ENCODE measurements at regions not wholly inside any gene's neighbourhood (a gene's known extent, or its start where the extent isn't known, plus 50 kb on each side); places are given as distances from the start of the nearest gene placed in this dataset.
"Not testable (repeated sequence)": the region's sequence is repeated elsewhere in the genome, so short reads cannot be mapped to it uniquely, and the experiment has no call there.

DNA sequence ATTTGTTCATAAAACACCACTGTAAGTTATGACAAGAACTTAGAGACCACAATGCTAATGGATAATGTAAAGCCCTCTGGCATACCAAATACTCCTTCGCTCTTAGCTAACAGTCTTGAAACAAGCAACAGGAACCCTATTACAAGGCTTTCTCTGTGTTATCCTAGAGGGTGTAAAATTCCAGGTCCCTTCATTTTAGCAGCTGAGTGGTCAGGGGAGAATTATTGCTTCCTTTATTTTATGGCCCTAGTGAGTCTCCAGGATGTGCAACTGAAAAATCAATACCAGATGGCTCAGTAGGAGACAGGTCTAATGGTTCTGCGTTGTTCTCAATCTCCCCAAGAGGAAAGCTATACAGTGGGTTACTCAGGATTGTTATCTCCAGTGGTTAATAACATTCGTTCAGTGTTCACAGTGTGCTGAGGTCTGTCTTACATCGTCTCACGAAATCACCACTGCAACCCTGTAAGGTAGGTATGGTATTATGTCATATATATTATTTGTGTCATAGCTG is 172.7 kb upstream of the CNOT2 start:
- DNase-seq, result peak; percentile 31

DNA sequence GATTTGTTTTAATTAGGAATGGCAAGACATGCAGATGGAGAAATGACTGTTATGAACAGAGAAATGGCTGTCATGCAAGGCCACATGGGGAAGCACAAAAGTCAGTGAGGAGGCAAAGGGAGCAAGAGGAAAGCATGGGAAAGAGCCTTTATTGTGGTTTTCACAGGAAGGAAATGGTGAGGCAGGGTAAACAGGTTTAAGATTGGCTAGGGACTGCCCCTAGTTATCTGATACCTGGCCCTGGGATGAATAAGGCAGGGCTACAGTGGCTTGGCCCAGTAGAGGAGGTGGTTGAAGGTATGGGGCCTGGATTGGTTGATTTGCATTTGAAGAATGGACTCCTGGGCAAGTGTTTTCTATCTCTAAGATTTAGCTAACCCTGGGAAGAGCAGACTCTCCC is 168.7 kb upstream of the CNOT2 start:
- no peak for DNase-seq

DNA sequence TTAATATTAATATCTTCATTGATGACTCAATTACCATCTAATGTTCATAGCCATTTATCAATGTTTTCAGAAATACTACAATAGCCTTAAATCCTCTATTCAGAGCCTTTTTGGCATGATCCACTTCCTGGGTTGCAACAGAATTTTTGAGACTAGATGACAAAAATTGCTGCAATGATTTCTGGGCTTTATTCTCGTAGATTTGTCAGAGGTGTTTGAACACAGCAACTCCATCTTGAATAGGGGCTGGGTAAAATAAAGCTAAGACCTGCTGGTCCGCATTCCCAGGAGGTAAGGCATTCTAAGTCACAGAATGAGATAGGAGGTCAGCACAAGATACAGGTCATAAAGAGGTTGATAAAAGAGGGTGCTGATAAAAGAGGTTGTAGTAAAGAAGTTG is 165.8 kb upstream of the CNOT2 start:
- no peak for DNase-seq

DNA sequence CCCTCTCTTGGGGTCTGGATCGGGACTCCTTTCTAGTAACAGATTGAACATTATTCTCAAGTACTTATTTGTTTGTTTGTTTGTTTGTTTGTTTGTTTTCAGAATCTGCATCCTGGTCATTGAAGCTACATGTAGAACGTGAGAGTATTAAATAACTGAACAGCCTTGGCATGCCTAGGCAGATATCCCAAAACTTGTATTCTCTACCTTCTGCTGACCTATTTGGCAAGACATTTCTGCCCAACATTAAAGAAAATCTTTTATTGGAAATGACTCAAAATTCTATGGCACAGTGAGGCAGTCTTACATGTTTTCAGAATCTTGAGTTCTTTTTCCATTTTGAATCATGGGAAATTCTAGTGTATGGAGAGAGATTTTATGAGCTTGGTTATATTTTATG is 165.1 kb upstream of the CNOT2 start:
- no peak for DNase-seq

DNA sequence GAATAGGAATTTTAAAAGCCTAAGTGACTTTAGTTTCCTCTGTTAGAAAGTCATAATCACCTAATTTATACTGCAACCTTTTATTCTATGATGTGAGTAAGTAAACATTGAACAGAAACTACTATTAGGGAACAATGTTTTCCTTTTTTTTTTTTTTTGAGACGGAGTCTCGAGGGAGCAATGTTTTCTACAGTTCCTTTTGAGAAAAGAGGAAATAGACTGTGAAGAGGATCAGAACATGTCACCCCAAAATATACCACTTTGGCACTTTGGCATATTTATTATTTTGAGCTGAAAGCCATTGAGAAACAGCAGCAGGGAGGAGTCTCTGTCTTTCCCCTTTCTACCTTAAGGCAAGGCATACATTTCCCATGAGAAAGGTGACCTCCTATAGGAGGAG is 162.7 kb upstream of the CNOT2 start:
- DNase-seq, result no peak

DNA sequence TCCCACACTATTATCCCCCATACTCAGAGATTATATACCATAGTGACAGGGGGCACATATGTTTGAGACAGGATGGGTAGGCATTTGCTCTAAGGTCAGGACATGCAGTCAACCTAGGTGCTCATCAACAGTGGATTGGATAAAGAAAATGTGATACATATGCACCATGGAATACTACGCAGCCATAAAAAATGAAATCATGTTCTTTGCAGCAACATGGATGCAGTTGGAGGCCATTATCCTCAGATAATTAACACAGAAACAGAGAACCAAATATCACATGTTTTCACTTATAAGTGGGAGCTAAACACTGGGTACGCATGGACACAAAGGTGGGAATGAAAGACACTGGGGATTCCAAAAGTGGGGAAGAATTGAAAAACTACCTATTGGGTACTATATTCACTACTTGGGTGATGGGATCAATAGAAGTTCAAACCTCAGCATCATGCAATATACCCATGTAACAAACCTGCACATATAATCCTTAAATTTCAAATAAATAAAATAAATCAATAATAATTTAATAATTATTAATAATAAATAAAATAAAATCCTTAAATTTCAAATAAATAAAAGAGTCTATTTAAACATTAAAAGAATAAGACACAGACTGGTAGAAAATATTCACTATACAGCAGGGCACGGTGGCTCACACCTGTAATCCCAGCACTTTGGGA is 160.1 kb upstream of the CNOT2 start:
- DNase-seq, result no peak

DNA sequence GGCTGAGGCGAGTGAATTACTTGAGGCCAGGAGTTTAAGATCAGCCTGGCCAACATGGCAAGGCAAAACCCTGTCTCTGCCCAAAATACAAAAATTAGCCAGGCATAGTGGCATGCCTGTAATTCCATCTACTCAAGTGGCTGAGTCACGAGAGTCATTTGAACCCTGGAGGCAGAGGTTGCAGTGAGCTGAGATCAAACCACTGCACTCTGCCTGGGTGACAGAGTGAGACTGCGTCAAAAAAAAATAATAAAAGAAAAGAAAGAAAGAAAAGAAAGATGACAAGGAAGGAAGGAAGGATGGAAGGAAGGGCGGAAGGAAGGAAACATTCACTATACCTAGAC is 159.6 kb upstream of the CNOT2 start:
- no peak for DNase-seq

DNA sequence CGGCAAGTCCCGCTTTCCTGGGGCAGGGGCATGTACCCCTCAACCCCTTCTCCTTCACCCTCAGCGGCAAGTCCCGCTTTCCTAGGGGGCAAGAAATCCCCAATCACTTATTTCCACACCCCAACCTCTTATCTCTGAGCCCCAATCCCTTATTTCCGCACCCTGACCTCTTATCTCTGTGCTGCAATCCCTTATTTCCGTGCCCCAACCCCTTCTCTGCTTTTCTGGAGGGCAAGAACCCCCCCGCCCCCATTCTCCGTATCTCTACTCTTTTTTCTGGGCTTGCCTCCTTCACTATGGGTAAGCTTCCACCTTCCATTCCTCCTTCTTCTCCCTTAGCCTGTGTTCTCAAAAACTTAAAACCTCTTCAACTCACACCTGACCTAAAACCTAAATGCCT is 156.9 kb upstream of the CNOT2 start:
- not testable (repeated sequence) for DNase-seq

DNA sequence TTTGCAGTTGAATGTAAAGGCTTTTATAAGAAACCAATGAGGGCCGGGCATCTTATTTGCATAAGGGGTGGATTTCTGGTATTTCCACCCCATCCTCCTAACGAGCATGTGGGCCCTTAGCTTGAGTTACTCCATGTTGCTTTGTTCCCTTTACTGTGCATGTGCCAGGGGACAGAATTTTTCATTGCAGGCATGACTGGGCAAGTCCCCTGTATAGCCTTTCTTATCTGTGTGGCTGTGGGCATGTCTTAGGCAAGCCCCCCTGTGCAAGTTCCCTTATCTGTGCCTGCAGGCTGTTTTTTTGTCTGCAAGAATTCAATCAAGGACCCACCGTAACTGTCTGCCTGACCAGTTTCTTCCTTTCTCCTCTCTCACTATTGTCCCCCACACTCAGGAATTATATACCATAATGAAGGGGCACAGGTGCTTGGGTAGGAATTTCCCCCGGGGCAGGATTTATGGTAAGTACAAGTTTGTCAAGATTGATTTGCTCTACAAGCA is 152.2 kb upstream of the CNOT2 start:
- DNase-seq, result no peak

DNA sequence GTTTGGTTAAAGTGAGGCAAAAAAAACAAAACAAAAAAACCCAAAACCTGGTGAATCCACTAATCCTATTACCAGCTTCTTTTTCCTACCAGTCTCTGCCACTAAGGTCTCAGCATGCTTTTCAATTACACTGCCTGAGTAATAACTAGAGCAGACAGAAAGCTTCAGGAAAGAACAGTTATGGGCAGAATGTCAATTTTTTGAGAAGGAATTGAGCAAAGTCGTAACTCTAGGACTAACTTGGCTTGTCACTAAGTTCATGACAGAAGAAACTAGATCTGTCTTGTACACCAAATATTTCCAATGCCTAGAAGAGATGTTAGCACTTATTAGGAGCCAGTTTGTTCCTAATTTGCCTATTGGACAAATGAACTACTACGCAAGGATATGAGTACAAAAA is 148.8 kb upstream of the CNOT2 start:
- no peak for DNase-seq

DNA sequence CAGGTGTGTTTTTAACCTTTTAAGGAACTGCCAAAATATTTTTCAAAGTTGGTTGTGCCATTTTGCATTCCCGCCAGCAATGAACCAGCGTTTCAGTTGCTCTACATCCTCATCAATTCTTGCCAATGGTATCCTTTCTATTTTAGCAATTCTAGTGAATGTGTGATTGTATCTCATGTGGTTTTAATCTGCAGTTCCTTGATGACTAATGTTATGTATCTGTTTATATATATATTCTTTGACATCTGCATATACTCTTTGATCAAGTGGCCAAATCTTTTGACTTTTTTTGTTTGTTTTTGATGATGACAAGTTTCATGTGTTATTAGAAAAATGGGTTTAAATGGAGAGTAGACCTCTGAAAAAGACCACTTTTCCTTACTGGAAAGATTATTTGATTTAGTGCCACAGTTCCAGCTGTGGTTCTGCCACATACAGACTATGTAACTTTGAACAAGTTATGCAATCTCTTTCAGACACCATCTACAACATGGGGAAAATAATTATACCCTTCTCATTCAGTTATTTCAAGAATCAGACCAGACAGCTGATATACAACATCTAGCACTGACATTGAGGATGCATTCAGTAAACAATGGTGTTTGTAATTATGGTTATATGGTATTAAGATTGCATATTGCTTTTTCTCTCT is 146.3 kb upstream of the CNOT2 start:
- no peak for DNase-seq

DNA sequence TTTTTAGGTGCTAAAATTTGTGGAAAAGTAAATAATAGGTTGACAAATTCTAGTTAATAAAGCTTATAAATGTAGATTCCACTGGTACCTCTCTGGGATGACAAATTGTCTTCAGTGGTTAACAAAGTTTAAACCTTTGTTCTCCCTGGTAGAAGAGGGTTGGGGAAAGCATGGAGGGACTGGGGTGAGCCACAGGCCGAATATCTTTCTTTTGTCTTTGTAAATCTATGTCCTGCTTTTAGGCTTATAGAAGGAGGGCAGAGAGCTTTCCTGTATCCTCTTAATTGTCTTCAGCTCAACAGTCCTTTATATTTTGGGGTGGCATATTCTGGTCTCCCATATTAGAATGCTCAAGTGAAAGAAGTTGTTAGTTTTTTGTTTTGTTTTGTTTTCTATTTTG is 142.2 kb upstream of the CNOT2 start:
- DNase-seq, result no peak

DNA sequence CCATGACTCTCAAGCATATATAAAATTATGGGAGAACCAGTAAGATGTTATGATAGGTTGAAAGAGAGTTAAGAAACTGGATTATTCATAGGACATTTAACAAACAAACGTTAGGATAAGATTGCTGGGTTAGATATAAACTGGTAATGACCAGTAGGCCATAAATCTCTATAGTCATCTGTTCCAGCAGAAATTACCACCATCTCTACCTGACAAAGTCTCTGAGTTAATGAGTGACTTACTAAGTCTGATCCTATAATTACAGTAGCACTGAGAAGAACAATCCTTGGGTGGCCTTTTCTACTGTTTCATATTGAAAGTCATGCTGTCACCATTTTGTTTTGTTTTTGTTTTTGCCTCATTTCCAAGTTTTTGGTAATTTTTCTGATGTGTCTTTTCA is 136.9 kb upstream of the CNOT2 start:
- no peak for DNase-seq

DNA sequence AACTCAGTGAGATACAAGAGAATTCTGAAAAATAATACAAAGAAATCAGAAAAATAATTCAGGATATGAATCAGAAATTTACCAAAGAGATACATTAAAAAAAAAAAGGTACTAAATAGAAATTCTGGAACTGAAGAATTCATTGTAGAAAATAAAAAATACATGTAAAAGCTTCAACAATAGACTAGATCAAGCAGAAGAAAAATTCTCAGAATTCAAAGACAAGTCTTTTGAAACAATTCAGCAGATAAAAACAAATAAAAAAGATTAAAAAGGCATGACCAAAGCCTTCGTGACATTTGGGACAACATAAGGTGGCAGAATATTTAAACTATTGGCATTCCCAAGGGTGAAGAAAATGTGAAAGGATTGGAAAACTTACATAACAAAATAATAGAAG is 133.1 kb upstream of the CNOT2 start:
- DNase-seq, result no peak

DNA sequence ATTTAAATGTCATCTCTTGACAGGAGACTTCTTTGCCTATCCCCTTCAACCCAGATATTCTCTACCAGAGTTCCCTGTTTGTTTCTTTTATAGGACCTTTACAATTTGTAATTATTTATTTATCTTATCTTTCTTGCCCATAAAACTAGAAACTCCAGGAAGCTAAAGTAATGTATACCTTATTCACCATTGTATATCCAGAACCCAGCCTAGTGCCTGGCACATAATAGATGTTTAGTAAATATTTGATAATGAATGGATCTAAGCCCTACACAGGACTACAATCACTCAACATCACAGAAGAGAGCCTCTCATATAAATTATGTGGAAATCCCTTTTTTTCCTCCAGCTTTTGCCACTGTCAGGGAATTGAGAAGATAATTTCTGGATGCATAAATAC is 125.6 kb upstream of the CNOT2 start:
- no peak for DNase-seq

DNA sequence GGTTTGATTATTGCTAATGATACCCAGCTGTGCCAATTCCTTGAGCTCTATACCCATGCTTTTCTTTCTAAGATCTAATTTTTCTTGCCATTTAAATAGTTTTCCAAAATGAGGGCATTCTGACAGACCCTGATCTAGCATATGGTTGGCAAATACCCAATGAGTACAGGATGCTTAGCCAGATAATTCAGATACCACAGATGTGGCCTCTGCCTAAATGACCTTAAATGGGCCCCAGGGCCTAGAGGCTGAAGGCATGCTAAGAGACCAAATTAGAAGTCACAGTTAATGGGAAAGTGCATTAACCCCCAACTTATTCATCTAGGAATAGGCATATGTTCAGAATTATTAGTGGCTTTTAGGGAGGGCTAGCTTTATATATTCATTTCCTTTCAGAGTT is 122.3 kb upstream of the CNOT2 start:
- no peak for DNase-seq

DNA sequence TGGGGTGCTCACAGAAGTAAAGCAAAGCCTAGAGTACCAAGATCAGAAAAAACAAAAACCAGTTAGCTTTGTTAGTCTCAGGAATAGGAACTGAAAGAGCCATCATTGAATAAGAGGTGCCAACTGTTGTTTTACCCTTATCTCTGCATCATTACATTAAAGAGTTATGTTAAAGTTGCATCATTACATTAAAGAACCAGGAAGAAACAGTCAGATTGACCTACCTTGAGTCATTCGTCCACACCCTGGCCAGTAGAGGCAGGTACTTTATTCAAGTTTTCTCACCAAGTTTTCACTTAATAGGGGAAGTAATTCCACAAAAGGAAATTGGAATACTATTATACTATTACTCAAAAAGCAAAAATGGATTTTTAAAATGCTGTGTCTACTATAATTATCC is 121.7 kb upstream of the CNOT2 start:
- no peak for DNase-seq

DNA sequence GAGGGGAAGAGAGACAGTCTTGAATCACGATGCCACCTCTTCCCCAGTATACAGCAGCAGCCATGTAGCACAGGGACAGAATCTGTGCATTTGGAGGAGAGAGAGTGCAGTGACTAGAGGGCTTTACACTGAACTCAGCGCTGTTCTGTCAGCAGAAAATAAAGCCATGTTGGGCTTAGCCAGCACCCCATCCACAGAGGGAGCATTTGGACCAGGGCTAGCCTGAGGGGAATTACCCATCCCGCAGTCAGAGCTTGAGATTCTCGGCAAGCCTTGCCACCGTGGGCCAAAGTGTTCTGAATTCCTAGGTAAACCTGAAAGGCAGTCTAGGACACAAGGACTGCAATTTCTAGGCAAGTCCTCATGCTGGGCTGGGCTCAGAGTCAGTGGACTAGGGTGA is 120.4 kb upstream of the CNOT2 start:
- DNase-seq, result no peak

DNA sequence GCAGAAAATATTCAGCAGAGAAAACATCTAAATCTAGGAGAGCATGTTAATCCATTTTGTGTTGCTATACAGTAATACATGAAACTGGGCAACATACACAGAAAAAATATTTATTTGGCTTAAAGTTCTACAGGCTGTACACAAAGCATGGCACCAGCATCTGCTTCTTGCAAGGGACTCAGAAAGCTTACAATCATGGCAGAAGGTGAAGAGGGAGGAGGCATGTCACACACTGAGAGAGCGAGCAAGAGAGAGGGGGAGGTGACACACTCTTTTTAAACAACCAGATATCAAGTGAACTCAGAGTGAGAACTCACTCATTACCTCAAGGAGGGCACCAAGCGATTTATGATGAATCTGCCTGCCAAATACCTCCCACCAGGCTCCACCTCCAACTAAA is 94.2 kb upstream of the CNOT2 start:
- no peak for DNase-seq

DNA sequence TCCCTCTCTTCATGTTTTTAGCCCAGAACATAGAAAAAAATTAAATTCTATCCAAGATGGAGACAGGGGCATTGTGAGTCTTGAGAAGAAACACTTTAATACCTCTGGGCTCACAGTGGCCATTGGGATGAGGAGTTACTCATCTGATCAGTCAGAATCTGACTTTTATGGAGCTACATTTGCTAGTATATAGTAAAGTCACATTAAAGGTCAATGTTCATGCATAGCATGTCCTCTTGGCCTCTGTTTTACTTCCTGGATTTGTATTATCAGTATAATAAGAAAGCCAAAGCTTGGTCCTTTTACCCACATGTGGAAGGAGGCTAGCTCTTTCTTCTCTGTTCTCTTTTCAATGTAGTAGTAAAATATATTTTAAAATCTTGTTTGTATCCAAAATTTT is 93.6 kb upstream of the CNOT2 start:
- DNase-seq, result no peak

DNA sequence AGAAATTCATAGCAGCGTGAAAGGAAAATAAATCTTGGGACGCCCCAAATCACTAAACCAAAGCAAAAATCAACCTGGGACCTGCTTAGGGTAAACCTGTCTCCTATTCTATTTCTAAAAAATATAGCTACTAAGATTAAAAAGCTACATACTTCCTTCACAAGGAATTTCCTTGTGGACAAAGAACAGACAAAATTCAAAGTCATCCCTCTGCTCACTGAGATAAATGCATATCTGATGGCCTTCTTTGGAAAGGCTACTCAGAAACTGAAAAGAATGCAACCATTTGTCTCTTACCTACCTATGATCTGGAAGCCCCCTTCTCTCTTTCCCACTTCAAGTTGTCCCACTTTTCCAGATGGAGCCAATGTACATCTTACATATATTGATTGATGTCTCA is 93.0 kb upstream of the CNOT2 start:
- DNase-seq, result no peak

DNA sequence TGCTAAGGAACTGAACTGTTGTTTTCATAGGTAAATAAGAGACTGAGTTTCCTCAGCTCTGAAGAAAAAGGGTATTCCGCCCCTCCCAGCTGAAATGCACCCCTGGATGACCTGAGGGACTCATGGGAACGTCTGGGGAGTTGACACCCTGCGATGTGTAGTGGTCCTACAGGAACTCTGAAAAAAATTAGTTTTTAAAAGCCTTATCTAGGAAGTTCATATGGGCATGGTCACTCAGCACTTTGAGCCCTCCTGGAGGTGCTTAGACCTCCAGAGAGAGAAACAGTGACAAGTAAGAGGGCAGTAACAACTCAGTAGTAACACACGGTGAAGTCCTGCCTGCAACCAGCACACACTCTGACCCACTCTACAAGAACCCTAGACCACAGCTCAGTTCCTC is 91.2 kb upstream of the CNOT2 start:
- no peak for DNase-seq

DNA sequence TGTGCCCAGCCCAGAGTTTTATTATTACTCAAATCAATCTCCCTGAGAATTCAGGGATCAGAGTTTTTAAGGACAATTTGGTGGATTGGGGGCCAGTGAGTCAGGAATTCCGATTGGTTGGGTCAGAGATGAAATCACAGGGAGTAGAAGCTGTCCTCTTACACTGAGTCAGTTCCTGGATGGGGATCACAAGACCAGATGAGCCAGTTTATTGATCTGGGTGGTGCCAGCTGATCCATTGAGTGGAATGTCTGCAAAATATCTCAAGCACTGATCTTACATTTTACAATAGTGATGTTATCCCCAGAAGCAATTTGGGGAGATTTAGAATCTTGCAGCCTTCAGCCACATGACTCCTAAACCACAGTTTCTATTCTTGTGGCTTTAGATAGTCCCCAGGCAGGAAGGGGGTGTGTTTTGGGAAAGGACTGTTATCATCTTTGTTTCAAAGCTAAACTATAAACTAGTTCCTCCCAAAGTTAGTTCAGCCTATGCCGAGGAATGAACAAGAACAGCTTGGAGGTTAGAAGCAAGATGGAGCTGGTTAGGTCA is 89.1 kb upstream of the CNOT2 start:
- DNase-seq, result no peak

DNA sequence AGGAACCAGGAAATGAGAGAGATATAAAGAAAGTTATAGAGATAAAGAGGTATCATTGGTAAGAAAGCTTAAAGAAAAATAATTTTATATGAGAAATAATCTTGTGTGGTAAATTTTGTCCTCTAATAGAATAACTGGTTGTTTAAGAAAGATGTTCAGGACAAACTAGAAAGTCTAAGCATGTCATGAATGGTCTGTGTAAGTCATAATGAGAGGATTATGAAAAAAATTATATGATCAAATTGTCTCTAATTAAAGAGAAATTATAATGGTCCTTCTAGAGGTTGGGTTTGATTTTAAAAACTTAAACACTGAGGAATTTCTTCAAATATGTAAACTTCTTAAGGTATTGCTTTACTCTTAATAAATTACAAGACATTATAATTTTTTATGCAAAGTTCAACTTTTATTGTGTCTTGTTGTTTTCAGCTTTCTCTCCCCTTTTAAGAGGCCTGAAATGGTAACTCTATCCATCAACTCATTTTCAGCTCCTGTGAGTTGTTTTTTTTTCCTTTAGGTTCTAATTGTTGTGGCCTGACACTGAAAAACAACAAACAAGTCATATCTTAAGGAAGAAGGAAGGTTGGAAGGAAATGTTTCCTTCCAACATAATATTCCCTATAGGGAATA is 88.2 kb upstream of the CNOT2 start:
- DNase-seq, result no peak

Data from NCI-H1092 treated with DMSO at 0.1 percent for 48 hours (cell line).